Stimulated activated naive CD8-positive, alpha-beta T cell treated with anti-CD3 and anti-CD28 coated beads, Interleukin-15, Interleukin-2, amounts not matched to agents 100 U/mL and 50 U/mL, for 24 hours (primary cell): ENCODE measurements at regions not wholly inside any gene's neighbourhood (a gene's known extent, or its start where the extent isn't known, plus 50 kb on each side); places are given as distances from the start of the nearest gene placed in this dataset.

Experiments
- ATAC-seq: fragments of 150-1000 bp; cut with Tn5 transposase; one replicate; pipeline ENCODE4 v1.10.0; 2021
- DNase-seq: peaks from one replicate; pipeline ENCODE4 v3.0.0; 2021

DNA sequence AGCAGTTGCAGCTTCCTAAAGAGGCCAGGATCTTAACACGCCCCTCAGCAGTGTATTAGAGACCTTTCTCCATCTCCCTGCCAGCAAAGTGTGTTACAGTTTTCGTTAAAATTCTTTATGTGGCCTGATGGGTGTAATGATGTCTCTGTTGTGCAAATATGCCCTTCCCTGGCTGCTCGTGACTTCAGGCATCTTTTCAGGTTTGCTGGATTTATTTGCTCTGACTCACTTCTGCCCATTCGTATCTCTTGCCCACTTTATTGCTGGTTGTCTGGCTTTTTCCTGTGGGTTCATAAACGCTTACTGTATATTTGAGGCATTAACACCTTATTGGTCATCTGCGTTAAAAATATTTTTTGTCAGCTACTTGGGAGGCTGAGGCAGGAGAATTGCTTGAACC, 134.5 kb downstream of the ASB1 start:
- no peak for DNase-seq
- no peak for ATAC-seq

DNA sequence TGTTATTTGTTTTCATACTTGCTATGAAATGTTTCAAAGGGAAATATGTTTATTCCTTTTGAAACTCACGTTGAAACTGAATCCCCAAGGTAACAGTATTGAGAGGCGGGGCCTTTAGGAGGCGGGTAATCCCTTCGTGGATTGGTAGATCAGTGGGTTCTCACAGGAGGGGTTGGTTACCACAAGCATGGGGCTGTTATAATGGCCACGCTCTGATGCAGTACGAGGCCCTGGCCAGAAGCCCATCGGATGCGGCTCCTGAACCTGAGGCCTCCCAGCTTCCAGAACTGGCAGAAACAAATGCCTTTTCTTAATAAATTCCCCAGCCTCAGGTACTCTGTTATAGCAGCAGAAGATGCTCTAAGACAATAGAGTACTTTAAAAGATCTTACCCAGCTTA, 135.7 kb downstream of the ASB1 start:
- ATAC-seq (no peak), DNase-seq (no peak)

DNA sequence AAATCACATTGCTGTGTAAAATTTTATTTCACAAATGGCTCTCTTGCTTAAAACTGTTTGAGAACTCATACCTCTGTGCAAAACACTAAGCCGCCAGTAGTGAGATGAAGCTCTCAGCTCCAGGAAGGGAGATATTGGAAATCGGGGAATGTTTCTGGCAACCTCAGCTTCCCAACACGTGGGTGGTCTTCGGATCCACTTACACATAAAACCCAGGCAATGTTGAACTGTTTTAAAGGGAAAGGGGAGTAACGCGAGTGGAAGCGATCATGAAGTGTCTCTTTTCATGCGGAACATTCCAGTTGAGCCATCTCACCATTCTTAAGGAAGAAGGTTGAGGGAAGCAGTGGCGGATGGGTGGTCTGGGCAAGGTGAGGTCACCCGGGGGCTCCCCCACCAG, 136.8 kb downstream of the ASB1 start:
- no peak for DNase-seq
- ATAC-seq: no peak

DNA sequence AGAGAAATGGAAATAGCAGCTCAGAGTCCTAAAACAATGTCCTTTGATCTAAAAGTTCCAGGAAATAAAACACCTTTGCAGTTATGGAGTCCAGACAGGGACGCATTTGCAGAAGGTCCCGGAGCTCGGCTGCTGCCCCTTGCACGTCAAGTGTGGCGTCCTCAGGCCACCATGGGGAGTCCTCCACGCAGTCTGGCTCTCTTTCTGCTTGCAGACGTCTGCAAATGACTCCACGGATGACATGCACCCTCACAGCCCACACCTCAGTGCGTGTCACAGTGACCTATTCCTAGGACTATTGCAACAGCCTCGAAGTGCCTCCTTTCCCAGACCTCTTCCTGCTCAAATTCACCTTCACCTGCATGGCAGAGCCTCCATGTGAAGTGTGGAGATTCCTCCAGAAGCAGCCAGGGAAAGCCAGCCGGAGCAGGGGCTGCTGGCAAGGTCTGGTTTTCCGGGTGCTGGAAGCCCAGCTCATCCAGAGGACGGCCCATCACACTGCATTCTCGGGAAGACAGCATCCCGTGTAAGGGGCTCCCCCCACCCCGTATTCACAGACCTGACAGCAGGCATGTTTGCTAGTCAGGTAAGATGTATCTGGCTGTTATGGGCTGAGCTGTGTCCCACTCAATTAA, 137.7 kb downstream of the ASB1 start:
- ATAC-seq (no peak), DNase-seq (no peak)

DNA sequence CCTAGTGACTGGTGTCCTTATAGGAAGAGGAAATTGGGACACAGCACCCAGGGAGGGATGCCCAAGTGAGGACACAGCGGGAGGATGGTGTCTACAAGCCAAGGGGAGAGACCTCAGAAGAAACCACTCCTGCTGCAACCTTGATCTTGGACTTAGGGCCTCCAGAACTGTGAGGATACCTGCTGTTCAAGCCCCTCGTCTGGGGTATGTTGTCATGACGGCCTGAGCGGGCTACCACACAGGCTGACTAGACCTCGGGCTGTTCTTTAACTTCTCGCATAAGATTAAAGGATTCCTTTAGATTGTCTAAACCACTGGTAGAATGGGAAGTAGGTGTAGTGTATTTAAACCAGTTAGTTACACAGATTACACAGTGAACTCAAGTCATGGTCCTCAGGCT, 138.3 kb downstream of the ASB1 start:
- DNase-seq: no peak
- ATAC-seq: no peak

DNA sequence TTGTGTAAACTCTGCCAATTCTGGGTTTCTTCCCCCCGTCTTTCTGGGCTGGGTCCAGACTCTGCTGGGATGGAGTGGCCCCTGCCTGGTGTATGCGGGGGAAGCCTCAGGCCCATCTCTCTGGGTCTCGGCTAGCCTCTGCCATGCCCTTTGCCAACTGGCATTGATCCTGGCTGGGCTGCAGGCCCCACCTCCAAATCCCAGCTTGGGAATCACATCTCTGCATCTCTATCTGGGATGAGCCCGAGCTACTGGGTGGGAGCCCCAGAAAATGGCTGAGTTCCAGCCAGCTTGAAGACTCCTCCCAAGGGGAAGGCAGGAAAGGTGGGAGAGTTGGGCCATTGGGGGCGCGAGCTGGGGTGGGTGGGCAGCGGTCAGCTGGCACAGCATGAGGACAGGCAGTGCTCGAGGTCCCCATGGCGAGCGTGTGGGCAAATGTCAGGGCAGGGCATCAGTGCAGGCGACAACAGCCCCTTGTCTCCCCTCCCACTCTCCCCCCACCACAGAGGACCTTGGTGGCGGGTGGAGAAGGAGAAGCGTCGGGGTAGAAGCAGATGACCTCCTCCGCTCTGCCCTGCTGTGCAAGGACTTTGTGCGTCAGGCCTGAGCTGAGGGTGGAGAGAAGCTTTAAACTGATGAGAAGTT, 139.4 kb downstream of the ASB1 start:
- DNase-seq (no peak), ATAC-seq (no peak)

DNA sequence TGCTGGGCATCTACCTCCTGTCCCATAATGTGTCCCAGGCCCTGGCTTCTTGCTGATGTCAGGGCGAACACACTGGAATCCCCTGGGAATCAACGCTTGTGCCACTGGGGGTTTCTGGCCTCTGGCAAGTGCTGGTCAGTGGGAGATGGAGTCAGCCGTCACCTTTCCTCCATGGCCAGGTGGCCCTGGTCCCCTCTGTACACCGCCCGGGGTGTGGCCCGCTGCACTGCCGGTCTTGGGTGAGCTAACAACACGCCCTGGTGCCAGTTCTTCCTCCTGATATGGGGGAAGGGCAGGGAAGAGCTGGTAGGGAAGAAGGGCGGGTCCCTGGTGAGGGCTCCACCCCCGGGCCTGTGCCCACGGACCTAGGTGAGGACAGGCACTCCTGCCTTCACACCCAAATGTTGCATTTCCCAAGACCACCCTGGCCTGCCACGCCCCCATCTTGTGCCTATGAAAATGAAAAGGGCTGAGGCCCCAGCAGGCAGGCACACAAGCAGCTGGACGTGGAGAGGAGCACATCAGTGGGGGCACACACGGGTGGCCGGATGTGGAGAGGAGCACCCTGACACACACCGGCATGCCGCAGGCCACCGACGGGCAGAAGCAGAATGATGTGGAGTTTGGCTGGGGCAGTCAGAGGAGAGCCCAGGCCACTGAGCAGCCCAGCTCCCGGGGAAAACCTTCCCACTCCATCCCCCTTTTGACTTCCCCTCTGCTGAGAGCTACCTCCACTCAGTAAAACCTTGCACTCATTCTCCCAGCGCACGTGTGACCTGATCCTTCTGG, 140.5 kb downstream of the ASB1 start:
- no peak for ATAC-seq
- DNase-seq: no peak

DNA sequence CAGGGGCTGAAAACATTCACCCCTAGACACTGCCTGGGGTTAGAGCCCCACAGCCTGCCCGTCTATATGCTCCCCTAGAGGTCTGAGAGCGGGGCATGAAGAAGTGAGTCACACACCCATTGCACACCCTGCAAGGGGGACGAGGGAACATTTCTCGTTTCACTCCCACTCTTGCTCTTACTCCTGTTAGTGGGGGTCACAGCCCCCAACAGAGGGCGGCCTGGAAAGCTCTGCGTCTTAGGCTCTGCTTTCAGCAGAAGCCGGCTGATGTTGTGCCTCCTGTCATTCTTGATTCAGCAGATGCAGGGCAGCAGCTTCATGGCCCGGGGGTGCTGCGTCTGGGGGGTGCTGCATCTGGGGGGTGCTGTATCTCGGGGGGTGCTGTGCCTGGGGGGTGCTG, 141.3 kb downstream of the ASB1 start:
- DNase-seq (no peak), ATAC-seq (no peak)

DNA sequence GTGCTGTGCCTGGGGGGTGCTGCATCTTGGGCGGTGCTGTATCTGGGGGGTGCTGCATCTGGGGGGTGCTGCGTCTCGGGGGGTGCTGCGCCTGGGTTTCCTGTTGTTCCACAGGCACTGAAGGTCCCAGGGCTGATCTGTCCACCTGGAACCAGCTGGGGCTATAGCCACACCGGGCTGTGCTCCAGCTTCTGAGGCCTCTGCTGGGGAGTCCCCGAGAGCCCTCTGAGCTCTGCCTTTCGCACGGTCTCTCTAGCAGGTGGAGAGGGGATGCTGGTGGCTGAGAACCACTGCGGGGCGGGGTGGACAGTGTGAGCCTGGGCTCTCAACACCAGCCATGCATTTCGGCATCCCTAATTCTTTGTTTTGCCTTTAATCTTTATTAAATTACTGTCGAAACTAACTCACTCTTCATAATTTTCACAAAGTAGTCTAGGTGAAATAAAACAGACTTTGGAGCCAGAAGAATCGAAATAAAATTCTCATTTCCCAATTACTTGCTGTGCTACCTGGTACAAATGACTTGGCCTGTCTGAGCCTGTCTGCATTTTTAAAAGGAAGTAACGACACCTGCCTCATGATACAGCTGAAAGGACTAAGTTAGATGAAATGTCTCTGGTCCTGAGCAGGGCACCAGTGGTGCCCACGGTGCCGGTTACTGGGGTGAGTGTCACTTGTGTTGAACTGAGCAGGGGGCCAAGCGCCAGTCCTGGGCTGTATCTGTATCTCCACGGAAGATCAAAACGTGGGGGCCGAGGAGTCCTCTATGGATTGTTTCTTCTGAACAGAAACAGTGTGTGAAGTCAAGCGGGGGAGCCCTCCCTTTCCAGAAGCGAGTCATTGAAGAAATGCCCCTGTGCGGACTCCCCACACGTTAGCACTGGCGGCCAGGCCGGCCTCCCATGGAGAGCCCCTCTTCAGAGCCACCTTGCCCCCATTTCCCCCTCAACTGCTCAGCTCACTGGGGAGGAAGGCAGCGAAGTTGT, 142.0 kb downstream of the ASB1 start:
- DNase-seq: no peak
- no peak for ATAC-seq

DNA sequence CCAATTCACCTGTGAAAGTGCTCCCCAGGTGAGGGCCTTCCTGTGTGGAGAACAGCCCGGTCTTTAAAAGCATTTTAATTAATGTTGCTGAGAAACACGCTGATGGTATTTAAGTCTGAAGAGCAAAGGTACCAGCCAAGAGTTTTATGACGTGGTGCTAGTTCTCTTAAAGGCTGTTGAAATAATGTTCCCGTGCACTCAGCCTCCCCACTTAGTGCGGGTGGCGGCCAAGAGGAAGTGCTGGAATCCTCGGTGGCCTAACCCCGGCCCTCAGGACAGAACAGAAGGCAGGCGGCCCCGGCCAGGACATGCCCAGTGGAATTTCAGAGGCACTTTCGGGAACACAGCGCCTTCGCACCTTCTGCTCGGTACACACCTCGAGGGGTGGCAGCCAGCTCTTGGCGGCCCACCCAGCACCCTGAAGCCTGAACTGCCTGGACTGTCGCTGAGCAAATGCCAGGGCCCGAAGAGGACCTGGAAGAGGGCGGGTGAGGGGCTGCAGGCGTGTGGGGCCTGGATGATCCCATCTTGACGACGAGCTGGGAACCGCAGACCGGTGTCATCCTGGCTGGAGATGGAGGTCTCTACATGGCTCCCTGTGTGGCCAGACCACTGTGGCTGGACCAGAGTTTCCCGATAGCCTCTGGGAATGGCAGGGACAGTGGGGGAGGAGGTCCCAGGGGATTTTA, 142.9 kb downstream of the ASB1 start:
- no peak for ATAC-seq
- DNase-seq: no peak

DNA sequence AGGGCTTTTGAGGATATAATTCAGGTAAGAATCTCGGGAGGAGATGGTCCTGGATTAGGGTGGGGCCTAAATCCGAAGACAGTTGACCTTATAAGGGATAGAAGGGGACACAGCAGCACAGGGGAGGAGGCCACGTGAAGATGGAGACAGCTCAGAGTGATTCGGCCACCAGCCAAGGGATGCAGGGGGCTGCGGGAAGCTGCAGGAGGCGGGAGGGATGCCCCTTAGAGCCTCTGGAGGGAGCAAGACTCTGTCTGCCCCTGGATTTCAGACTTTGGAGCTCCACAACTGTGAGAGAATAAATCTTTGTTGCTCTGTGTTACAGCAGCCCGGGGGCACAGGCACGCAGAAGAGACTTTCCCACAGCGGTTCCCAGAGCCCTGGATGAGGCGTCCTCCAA, 143.7 kb downstream of the ASB1 start:
- ATAC-seq: no peak
- no peak for DNase-seq

DNA sequence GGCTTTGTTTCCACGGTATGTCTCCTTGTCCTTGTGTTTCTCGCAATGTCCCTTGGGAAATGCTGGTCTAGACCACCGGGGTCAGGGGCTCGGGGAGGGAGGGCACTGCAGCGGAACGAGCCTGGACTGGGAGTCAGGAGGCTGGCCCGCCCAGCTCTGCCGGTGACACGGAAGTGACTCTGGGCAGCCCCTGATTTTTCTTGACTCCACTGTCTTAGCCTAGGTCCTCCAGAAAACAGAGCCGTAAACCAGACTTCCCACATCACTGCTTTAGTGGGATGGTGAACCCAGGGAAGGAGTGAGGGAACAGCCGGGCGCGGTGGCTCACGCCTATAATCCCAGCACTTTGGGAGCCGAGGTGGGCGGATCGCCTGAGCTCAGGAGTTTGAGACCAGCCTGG, 144.2 kb downstream of the ASB1 start:
- DNase-seq (no peak), ATAC-seq (no peak)

DNA sequence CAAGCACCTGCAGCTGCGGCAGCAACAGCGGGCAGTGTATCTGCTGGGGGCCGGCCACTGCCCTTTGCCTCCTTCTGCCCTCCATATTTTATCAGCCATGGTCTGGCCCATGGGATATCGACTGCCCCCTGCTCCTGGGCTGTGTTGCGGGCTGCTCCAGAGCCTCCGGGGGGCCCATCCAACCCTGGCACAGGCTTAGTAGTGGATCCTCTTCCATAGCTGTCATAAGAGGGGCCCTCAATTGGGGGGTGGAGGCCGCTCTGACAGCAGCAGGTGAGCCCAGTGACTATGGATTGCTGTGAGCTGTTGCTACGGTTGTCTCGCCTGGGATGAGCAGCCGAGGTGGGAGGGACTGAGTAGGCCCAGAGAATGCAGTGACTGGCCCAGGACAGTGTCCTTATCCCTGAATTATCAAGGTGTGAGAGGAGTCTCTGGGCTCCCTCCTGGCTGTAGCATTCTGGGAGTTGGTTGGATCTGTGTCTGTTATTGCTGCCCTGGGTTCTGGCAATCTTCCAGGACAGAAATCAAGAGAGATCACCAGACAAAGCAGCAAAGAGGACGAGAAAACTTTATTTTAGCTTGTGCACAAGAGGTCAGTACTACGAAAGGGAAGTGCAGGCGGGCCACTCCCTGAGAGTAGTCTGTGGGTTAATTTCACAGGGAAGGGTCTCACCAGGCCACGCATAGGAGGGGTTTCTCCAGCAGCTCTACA, 145.1 kb downstream of the ASB1 start:
- no peak for DNase-seq
- ATAC-seq: no peak

DNA sequence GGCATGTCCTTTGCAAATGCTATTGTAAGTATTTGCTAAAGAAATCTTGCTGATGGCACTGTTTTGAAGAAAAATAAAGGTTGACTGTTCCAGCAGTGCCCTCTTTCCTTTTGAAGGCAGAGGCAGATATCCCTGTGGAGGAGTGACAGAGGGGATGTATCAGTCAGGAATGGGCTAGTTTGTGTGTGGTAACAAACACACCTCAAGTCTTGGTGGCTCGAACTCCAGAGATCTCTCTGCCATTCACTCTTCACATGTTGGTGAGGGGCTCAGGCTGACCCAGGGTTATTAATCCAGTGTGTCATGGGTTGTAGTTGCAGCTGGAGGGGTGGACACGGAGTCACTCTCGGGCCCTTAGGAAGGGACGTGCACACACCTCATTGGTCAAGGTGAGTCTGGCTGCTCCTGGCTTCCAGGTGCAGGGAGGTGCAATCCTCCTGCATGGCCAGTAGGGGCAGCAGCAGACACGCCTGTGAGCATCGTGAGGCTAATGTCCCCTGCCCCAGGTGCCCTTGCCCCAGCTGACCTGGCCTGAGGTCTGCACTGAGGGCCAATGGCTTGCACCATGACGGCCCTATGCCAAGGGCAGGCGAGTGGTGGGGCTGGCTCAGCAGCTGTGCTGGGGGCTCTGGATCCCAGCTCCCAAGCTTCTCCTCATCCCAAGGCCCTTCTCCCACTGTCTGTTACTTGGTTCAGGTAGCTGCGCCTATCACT, 146.5 kb downstream of the ASB1 start:
- no peak for ATAC-seq
- DNase-seq: peak; percentile 32

DNA sequence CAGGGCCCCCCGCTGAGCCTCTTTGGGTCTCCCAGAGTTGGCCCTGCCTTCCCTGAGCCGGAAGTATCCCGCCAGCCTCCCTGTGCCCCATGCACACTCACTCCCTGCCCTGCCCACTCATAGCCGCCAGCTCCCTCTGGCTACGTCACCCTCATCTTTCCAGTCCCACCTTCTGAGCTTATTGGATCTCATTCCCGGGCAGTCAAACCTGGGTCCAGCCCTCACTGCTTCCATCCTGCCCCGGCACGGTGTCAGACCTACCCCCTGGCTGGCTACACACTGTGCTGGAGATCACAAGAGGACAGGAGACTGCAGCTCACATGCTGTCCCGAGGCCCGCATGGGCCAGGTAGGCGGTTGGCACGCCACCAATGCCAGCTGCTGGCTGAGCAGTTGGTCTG, 147.2 kb downstream of the ASB1 start:
- no peak for ATAC-seq
- DNase-seq: no peak

DNA sequence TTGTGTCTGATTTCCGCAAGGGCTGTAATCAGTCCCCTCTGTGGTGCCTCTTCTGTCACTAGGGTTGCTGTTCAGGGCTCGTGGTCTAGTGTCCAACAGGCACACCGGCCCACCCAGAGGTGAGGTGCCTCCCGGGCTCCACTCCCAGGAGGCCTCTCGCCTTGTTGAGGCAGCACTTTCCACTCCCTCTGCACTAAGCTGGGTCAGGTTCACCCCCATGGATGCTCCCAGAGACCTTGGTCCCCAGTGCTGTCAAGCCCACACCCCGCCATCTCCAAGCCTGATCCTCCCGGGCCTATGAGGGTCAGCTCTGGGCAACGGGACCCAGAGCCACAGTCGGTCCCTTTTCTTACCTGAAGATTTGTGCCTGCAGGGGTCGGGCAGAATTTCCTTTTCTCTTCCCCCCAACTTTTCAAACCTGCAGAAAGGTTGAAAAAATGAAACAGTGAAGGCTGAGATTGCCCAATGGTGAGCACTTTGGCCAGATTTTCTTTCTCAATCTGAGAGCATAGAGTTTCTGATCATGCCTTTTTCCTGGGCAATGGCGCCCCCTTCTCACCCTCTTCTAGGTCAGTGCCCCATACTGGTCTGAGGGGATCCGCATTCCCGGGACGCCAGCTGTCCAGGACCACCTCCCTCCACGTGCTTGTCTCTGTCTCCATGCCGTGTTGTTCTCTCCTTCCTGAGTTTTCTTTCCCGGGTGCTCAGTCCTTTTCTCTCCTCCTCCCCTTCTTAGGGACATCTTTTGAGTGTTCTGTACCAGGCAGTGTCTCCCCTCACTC, 148.0 kb downstream of the ASB1 start:
- DNase-seq (no peak), ATAC-seq (no peak)

DNA sequence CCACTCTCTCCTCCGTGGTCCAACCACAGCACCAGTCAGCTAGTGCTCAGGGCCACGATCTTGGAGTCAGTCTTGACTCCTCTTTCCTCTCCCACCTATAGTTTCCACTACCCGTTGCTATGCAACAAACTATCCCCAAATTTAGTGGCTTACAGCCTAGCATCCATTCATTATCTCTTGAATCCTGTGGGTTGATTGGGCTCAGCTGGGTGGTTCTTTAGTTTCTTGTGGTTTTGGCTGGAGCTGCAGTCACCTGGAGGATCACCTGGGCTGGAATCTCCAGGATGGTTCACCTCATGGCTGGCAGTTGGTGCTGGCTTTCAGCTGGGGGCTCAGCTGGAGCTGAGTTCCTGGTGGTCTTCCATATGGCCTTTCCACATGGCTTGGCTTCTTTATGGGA, 149.9 kb downstream of the ASB1 start:
- DNase-seq: no peak
- ATAC-seq: no peak

DNA sequence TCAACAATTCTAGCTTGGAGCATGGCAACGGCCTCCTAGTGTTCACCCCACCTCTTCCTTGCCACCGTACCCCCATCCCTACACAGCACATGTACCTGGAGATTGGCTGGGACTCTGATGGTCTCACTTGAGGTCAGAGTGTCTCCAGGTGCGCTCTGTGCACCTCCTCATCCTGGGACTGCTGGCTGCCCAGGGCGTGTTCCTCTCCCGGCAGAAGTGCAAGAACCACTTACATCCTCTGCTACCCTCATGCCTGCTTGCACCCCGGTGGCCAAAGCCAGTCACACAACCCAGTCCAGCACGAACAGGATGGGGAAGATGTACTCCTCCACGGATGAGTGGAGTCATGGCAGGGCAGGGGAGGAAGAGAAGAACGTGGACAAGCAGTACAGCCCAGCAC, 151.5 kb downstream of the ASB1 start:
- no peak for ATAC-seq
- no peak for DNase-seq

DNA sequence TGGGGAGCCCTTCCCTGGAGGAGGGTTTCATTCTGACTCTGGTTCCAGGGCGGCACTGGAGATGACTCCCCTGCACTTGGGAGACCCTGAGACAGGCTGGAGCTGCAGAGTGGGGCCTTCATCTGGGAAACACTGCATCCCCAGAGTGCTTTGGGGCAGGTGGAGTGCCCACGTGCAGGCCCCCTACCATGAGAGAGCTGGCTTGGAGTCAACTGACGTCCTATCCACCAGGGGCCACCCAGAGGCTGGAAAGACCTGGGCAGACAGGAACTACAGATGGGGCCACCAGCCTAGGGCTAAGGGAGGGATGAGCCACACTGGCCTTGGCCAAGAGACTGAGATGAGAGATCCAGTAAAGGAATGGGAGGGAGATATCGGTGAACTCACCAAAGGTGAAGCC, 153.8 kb downstream of the ASB1 start:
- DNase-seq (no peak), ATAC-seq (no peak)

DNA sequence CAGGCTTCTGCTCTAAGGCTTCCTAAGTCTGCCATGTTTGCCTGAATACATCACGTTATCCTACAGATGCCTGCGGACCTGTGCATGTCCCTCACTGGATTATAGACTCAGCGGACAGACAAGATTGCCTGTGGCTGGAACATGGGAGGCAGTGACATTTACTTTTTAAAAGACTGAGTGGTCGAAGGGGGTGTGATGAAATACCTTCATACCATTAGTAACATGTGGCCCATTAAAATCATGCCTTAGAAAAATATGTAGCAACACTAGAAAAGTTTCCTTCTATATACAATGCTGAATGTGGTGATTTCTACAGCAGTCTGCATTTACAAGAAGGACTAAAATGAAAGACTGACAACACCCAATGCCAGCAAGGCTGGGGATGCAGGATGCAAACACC, 154.4 kb downstream of the ASB1 start:
- no peak for DNase-seq
- no peak for ATAC-seq
